ENCODE measurements at regions not wholly inside any gene's neighbourhood (a gene's known extent, or its start where the extent isn't known, plus 50 kb on each side); places are given as distances from the start of the nearest gene placed in this dataset.

GRCh38 chr6:73885393-73885792 lies 189.4 kb downstream of the CD109 start:
- TF ChIP-seq POLR2A (IDR thresholded peaks at IDR 0.05) (no peak), CTCF (IDR thresholded peaks at IDR 0.05) (no peak)
